Loucy (cell line): ENCODE measurements at regions not wholly inside any gene's neighbourhood (a gene's known extent, or its start where the extent isn't known, plus 50 kb on each side); places are given as distances from the start of the nearest gene placed in this dataset.

Experiments used
- EZH2phosphoT487 ChIP-seq: fragments of 200-600 bp; IDR thresholded peaks from 2 replicates; pipeline ENCODE4 v1.6.1; 2018; ENCODE audit warnings: antibody characterized with exemption, mild to moderate bottlenecking, moderate library complexity, borderline replicate concordance
- TF ChIP-seq, protein P1 (sequence below): fragments of 200-600 bp; sonication (generic); conservative IDR thresholded peaks from 2 replicates; pipeline ENCODE4 v1.5.1; 2014; ENCODE audit warnings: mild to moderate bottlenecking, antibody characterized with exemption, low read length

DNA sequence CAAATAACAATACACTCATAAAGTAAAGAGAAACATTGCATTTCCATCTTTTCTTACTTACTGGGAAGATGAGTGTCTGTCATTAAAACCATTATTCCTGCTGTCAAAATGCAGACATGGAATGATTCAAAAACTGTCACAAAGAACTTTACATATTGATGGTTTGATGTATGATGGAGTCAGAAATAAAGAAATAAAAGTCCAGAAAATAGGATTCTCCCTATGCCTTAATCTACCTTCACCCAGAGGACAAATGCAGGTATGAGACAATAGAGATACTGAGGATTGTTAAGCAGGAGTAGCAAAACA is 656.1 kb downstream of the TBC1D4 start:
- TF ChIP-seq, protein P1, sequence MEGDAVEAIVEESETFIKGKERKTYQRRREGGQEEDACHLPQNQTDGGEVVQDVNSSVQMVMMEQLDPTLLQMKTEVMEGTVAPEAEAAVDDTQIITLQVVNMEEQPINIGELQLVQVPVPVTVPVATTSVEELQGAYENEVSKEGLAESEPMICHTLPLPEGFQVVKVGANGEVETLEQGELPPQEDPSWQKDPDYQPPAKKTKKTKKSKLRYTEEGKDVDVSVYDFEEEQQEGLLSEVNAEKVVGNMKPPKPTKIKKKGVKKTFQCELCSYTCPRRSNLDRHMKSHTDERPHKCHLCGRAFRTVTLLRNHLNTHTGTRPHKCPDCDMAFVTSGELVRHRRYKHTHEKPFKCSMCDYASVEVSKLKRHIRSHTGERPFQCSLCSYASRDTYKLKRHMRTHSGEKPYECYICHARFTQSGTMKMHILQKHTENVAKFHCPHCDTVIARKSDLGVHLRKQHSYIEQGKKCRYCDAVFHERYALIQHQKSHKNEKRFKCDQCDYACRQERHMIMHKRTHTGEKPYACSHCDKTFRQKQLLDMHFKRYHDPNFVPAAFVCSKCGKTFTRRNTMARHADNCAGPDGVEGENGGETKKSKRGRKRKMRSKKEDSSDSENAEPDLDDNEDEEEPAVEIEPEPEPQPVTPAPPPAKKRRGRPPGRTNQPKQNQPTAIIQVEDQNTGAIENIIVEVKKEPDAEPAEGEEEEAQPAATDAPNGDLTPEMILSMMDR: no peak
- TF ChIP-seq EZH2phosphoT487: no peak
